T1000 (cell line): ENCODE measurements at regions not wholly inside any gene's neighbourhood (a gene's known extent, or its start where the extent isn't known, plus 50 kb on each side); places are given as distances from the start of the nearest gene placed in this dataset.

Experiments used
- DNase-seq: peaks from one replicate; lab custom pipeline; 2025; ENCODE audit warnings: mixed read lengths; lab: John Stamatoyannopoulos, UW

- no peak for DNase-seq
These were observed 201.1 kb upstream of the CHD1 start for GRCh38 chr5:99129768-99130501.

- DNase-seq, result no peak
These were observed 194.2 kb upstream of the CHD1 start for GRCh38 chr5:99122976-99123375.

GRCh38 chr5:99119326-99119725, 190.5 kb upstream of the CHD1 start:
- DNase-seq, result no peak

- no peak for DNase-seq
These were observed 187.7 kb upstream of the CHD1 start for GRCh38 chr5:99116526-99116925.

GRCh38 chr5:99109894-99110293, 181.1 kb upstream of the CHD1 start:
- DNase-seq, result no peak

GRCh38 chr5:99105216-99105615, 176.4 kb upstream of the CHD1 start:
- no peak for DNase-seq

GRCh38 chr5:99104538-99105132, 175.8 kb upstream of the CHD1 start:
- DNase-seq, result no peak

GRCh38 chr5:99102073-99102697, 173.4 kb upstream of the CHD1 start:
- DNase-seq, result no peak

- no peak for DNase-seq
These were observed 170.9 kb upstream of the CHD1 start for GRCh38 chr5:99099691-99100090.

GRCh38 chr5:99089822-99090549, 161.2 kb upstream of the CHD1 start:
- no peak for DNase-seq

- DNase-seq, result no peak
These were observed 159.5 kb upstream of the CHD1 start for GRCh38 chr5:99088309-99088708.

GRCh38 chr5:99083197-99083596, 154.4 kb upstream of the CHD1 start:
- no peak for DNase-seq

- DNase-seq, result no peak
These were observed 152.9 kb upstream of the CHD1 start for GRCh38 chr5:99081711-99082110.

GRCh38 chr5:99076723-99077640, 148.2 kb upstream of the CHD1 start:
- DNase-seq, result no peak

- no peak for DNase-seq
These were observed 144.0 kb upstream of the CHD1 start for GRCh38 chr5:99072846-99073245.

GRCh38 chr5:99070822-99071221, 142.0 kb upstream of the CHD1 start:
- no peak for DNase-seq

GRCh38 chr5:99070362-99070761, 141.6 kb upstream of the CHD1 start:
- no peak for DNase-seq

GRCh38 chr5:99068944-99069650, 140.3 kb upstream of the CHD1 start:
- DNase-seq, result no peak

- DNase-seq, result no peak
These were observed 134.9 kb upstream of the CHD1 start for GRCh38 chr5:99063737-99064136.

GRCh38 chr5:99061711-99062110, 132.9 kb upstream of the CHD1 start:
- DNase-seq, result no peak

GRCh38 chr5:99061299-99061698, 132.5 kb upstream of the CHD1 start:
- DNase-seq, result no peak
